HG02938 (cell line): ENCODE measurements at regions not wholly inside any gene's neighbourhood (a gene's known extent, or its start where the extent isn't known, plus 50 kb on each side); places are given as distances from the start of the nearest gene placed in this dataset.
"Not testable (repeated sequence)": the region's sequence is repeated elsewhere in the genome, so short reads cannot be mapped to it uniquely, and the experiment has no call there.

ENCODE experiments used
- ATAC-seq: cut with Tn5 transposase; IDR thresholded peaks from one replicate; pipeline ENCODE4 v1.9.1; 2021; ENCODE audit warnings: mild to moderate bottlenecking, moderate library complexity; ENCODE audit not compliant: unreplicated experiment

- ATAC-seq: no peak
These were observed 93.9 kb downstream of the TEX35 start for GRCh38 chr1:178606839-178607238.

GRCh38 chr1:178607718-178608408, 95.0 kb downstream of the TEX35 start:
- peak; percentile 51 for ATAC-seq

- no peak for ATAC-seq
These were observed 96.1 kb downstream of the TEX35 start for GRCh38 chr1:178609015-178609414.

GRCh38 chr1:178610690-178611410, 97.9 kb downstream of the TEX35 start:
- ATAC-seq: not testable (repeated sequence)

GRCh38 chr1:178612261-178612660, 99.4 kb downstream of the TEX35 start:
- ATAC-seq: no peak

- no peak for ATAC-seq
These were observed 100.5 kb downstream of the TEX35 start for GRCh38 chr1:178613271-178613945.

- ATAC-seq: no peak
These were observed 101.4 kb downstream of the TEX35 start for GRCh38 chr1:178614286-178614685.

- no peak for ATAC-seq
These were observed 105.8 kb upstream of the RALGPS2 start for GRCh38 chr1:178619042-178619927.

- ATAC-seq: no peak
These were observed 104.2 kb upstream of the RALGPS2 start for GRCh38 chr1:178620584-178621475.

GRCh38 chr1:178621822-178622221, 103.2 kb upstream of the RALGPS2 start:
- no peak for ATAC-seq

GRCh38 chr1:178625695-178626094, 99.3 kb upstream of the RALGPS2 start:
- ATAC-seq: no peak

GRCh38 chr1:178627037-178627436, 98.0 kb upstream of the RALGPS2 start:
- no peak for ATAC-seq

GRCh38 chr1:178628637-178629251, 96.3 kb upstream of the RALGPS2 start:
- no peak for ATAC-seq

- ATAC-seq: no peak
These were observed 95.5 kb upstream of the RALGPS2 start for GRCh38 chr1:178629252-178630154.

GRCh38 chr1:178630417-178630816, 94.6 kb upstream of the RALGPS2 start:
- ATAC-seq: no peak

- ATAC-seq: no peak
These were observed 92.4 kb upstream of the RALGPS2 start for GRCh38 chr1:178632653-178633052.

GRCh38 chr1:178633056-178633455, 92.0 kb upstream of the RALGPS2 start:
- ATAC-seq: no peak

- ATAC-seq: no peak
These were observed 90.6 kb upstream of the RALGPS2 start for GRCh38 chr1:178634445-178634844.
